ENCODE measurements at regions not wholly inside any gene's neighbourhood (a gene's known extent, or its start where the extent isn't known, plus 50 kb on each side); places are given as distances from the start of the nearest gene placed in this dataset.
A peak's percentile ranks its signal among the peaks of the same experiment; 100 is the strongest.

GRCh38 chr4:153109296-153109849, 94.9 kb upstream of the TRIM2 start:
- no peak for DNase-seq

DNA sequence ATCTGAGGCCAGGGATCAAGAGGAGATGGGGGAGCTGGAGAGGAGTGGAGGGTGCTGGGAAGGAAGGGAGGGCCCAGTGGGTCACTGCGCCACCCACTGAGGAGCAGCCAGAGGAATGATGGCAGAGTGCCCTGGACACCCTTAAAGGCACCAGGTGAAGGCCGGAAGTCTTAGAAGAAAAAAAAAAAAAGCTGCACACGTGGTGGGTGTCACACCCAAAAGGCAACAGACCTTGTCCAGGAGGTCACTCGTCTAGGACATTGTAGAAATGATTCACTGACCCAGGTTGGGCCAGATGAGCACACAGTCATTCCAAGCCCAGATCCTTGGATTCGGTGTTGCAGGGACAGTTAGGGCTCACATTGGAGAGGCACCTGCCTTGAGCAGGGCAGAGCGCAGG, 93.5 kb upstream of the TRIM2 start:
- no peak for DNase-seq

- DNase-seq = no peak
Measured at GRCh38 chr4:153111426-153112040, 92.7 kb upstream of the TRIM2 start.

DNA sequence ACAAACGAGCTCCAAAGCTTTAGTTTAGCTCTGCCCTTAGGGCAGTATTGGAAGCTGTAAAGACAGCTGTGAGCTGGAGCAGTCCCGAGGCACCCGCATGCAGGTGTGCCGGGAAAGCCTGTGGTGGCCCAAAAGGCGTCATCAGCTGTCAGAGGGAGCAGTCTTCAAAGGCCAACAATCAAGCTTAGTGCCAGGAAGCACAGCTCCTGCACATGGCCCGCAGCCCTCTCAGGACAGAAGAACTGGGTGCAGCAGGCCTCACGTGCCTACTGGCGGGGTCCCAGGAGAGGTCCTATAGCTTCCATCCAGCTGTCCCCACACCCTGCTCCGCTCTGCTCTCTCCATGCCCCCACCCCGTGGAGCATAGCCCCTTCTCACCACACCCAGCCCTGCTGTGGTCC, 92.2 kb upstream of the TRIM2 start:
- DNase-seq = no peak

GRCh38 chr4:153113061-153113837, 91.0 kb upstream of the TRIM2 start:
- no peak for DNase-seq

GRCh38 chr4:153113838-153114105, 90.5 kb upstream of the TRIM2 start:
- no peak for DNase-seq

DNA sequence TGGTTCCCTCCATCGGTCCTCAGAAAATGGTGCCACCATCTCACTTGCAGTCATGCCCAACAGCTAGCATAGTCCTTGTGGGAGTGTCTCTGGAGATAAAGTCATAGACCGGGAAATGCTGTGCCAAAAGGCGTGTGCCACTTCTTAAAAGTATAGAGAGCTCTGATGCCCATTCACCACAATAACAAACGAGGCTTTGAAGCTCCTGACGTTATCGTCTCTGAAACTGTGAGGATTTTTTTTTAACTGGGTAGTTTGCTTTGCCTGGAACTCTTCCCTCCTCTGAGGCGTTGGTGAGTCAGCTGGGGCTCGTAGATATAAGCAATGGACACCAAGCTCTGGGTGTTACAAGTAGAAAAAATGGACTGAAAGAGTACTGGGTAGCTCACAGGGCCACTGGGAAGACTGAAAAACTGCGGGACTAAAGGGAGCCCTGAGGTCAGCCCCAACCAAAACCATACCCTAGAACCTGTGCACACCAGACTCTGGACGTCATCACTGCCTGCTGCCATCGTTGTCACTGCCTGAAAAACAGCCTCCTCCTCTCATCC, 89.4 kb upstream of the TRIM2 start:
- no peak for DNase-seq

DNA sequence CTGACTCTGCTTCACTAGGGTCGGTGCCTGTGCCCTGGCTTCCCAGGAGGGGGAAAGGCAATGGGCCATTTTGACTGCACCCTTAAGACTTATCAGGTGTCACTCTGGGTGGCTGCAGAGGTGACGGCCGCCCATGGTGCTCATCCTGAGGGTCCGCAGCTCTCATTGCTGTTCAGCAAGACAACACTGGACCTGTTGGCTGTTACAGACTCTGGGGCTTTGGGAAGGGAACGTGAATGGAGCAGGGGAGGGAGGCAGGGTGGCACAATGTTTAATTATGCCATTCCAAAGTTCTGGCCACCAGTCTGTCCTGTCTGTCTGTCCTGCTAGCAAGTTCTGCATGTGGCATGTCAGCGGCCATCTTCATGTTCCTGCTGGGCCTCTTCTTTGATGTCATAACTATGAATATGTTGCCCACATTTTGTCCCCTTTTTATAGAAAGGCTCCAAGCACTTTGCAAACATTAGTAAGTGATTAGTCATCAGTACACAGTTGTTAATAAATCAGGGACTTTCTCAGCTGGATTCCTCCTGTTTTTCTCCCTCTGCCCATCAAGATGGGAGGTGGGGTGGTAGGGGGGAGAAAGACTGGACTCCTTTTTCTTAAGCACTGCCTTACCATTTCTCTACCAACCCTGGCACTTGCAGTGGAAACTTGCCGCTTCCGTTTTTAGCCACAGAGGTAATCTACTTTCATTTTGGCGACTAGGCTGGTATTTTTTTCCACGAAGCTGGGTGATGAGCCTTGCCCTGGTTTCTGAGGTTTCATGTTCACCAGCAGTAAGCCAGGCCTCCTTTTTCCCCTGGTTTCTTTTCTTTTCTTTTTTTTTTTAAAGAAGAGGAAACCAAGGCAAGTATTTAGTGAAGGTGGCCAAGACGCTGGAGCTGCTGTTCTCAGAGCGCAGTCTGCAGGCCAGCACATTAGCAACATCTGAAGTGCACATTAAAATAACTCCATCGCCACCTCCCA, 88.6 kb upstream of the TRIM2 start:
- no peak for DNase-seq

DNA sequence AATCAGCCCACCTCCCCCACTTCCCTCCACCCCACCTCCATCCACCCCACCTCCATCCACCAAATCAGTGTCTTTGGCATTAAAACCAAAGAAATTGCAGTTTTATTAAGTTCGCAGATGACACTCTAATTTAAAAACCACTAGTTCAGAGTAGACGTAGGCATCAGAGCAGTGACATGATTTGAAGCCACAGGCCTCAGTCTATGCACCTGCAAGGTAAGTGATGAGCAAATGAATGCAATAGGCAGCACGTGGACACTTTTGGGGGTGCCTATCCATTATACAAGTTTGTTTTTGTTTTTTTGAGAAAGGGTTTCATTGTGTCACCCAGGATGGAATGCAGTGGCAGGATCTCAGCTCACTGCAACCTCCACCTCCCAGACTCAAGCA, 88.0 kb upstream of the TRIM2 start:
- DNase-seq = no peak

GRCh38 chr4:153116801-153117200, 87.4 kb upstream of the TRIM2 start:
- DNase-seq = no peak

- DNase-seq = no peak
Measured at GRCh38 chr4:153117554-153117953, 86.7 kb upstream of the TRIM2 start.

GRCh38 chr4:153119626-153120025, 84.6 kb upstream of the TRIM2 start:
- no peak for DNase-seq

GRCh38 chr4:153120235-153120634, 84.0 kb upstream of the TRIM2 start:
- no peak for DNase-seq

DNA sequence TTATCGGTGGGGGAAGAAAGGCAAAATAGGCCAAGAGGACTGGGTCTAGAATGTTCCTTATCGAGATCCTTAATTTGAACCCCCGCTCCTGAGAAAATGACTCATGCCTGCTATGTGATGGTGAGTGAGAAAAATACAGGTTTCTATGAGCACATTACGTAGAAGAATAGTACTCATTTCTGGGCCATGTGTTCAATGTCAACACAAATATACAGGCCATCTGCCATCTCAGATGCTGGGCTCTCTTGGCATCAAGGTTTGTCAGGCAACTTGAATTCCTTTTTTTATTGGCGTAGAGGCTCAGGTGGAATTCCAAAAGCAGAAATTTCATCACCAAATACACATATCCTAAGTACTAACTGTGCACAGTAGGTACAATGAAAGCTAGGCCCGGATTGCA, 81.4 kb upstream of the TRIM2 start:
- DNase-seq = no peak

GRCh38 chr4:153126137-153126536, 78.1 kb upstream of the TRIM2 start:
- no peak for DNase-seq

GRCh38 chr4:153127760-153128494, 76.3 kb upstream of the TRIM2 start:
- DNase-seq = peak; percentile 30

- no peak for DNase-seq
Measured at GRCh38 chr4:153131596-153131995, 72.6 kb upstream of the TRIM2 start.

DNA sequence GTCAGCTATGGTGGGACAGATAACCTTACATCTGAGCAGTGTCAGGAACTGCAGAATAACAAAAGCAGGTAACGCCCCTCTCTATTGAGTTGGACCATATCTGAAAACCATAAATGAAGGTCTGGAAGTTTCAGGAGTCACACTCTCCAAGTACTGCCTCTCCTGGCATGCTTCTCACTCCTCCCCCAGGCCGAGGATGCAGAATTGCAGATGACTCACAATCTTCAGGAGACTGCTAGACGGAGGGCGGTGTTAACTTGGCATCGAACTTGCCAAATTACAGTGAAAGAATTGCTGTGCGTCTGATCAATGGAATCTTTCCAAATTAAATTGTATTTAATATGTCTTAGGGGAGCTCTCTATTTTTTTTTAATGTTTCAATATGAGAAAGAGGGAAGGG, 67.1 kb upstream of the TRIM2 start:
- DNase-seq = no peak

- DNase-seq = no peak
Measured at GRCh38 chr4:153137677-153138630, 66.3 kb upstream of the TRIM2 start.

DNA sequence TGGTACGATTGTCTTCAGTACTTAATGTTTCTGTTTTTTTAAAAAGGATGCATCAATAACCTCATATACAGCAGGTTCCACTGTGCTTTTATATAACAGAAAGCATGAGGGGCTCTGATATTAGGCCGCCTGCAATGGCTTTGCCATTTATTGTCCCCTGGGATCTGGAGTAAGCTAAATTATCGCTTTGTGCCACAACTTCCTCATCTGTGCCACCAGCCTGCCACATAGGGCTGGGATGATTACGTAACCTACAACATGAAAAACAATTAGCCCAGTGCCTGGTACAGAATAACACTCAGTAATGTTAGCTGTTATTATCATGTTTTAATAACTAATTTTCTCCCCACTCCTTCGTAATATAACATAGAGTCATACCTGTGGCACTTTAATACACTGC, 65.5 kb upstream of the TRIM2 start:
- no peak for DNase-seq

GRCh38 chr4:153140294-153140693, 63.9 kb upstream of the TRIM2 start:
- no peak for DNase-seq

Data from NCI-H510A (cell line).